K562 (cell line): ENCODE measurements at regions not wholly inside any gene's neighbourhood (a gene's known extent, or its start where the extent isn't known, plus 50 kb on each side); places are given as distances from the start of the nearest gene placed in this dataset.
A peak's percentile ranks its signal among the peaks of the same experiment; 100 is the strongest.

Experiments
- CBFA2T2 ChIP-seq: fragments of 450-650 bp; conservative IDR thresholded peaks from 2 replicates; pipeline ENCODE4 v1.6.1; 2017; ENCODE audit warnings: mild to moderate bottlenecking
- ELF1 ChIP-seq: fragments of 200-800 bp; sonication (Bioruptor generic); IDR thresholded peaks from 2 replicates; pipeline ENCODE4 v1.6.1; 2016; ENCODE audit warnings: missing genetic modification characterization, missing compliant biosample characterization
- GABPA ChIP-seq: fragments of 200-800 bp; sonication (Bioruptor generic); conservative IDR thresholded peaks from 2 replicates; pipeline ENCODE4 v1.6.1; 2016; ENCODE audit warnings: low read depth, missing genetic modification characterization, missing compliant biosample characterization
- GATA2 ChIP-seq: sonication (generic); formaldehyde crosslinking; IDR thresholded peaks from 2 replicates; pipeline ENCODE4 v1.4.0; 2020; ENCODE audit warnings: mild to moderate bottlenecking, missing genetic modification reagents
- GTF2E2 ChIP-seq: fragments of 200-800 bp; sonication (Bioruptor generic); IDR thresholded peaks from 2 replicates; pipeline ENCODE4 v1.6.1; 2016; ENCODE audit warnings: missing genetic modification characterization, missing compliant biosample characterization
- IRF2 ChIP-seq: sonication (generic); formaldehyde crosslinking; IDR thresholded peaks from 2 replicates; pipeline ENCODE4 v1.8.1; 2022; ENCODE audit warnings: mild to moderate bottlenecking, missing genetic modification reagents
- JUND ChIP-seq, 2 experiments: IDR thresholded peaks; 2 replicates in 1 of 2; 3 replicates in 1 of 2; pipeline ENCODE4 v1.6.1; 2011; ENCODE audit warnings: borderline replicate concordance in 2 of 2, low read depth in 2 of 2, low read length in 2 of 2, improper control_type of control experiment in 1 of 2, missing biosample characterization in 1 of 2, missing genetic modification characterization in 1 of 2, missing genetic modification reagents in 1 of 2
- KHSRP ChIP-seq: fragments of 450-650 bp; IDR thresholded peaks from 2 replicates; pipeline ENCODE4 v1.6.1; 2017
- NFYB ChIP-seq: IDR thresholded peaks from 2 replicates; pipeline ENCODE4 v1.6.1; 2011; ENCODE audit warnings: mild to moderate bottlenecking, moderate library complexity; ENCODE audit not compliant: insufficient read length; ENCODE audit errors: extremely low read depth
- RBM14 ChIP-seq: fragments of 200-400 bp; formaldehyde crosslinking; IDR thresholded peaks from 2 replicates; pipeline ENCODE4 v1.6.1; 2018; ENCODE audit warnings: low read depth, mild to moderate bottlenecking, low read length, moderate library complexity, borderline replicate concordance; ENCODE audit not compliant: insufficient read depth
- TAL1 ChIP-seq: fragments of 450-650 bp; IDR thresholded peaks from 2 replicates; pipeline ENCODE4 v1.6.1; 2016; ENCODE audit warnings: mild to moderate bottlenecking
- ZC3H11A ChIP-seq: IDR thresholded peaks from 2 replicates; pipeline ENCODE4 v1.6.1; 2012; ENCODE audit warnings: low read depth, low read length, improper control_type of control experiment
- ZKSCAN1 ChIP-seq: fragments of 150-350 bp; IDR thresholded peaks from 2 replicates; pipeline ENCODE4 v1.6.1; 2016; ENCODE audit warnings: low read depth, low read length
- ZNF224 ChIP-seq: sonication (generic); formaldehyde crosslinking; IDR thresholded peaks from 2 replicates; pipeline ENCODE4 v1.8.0; 2022; ENCODE audit warnings: mild to moderate bottlenecking, missing genetic modification reagents
- ZNF24 ChIP-seq: fragments of 450-650 bp; IDR thresholded peaks from 2 replicates; pipeline ENCODE4 v1.6.1; 2016
- ZNF384 ChIP-seq: IDR thresholded peaks from 2 replicates; pipeline ENCODE4 v1.6.1; 2012; ENCODE audit warnings: low read depth, low read length, improper control_type of control experiment
- ZNF764 ChIP-seq: fragments of 250-450 bp; sonication (Bioruptor Pico); IDR thresholded peaks from 2 replicates; pipeline ENCODE4 v1.4.0; 2020; ENCODE audit warnings: low read depth, mild to moderate bottlenecking, moderate library complexity
- TF ChIP-seq, protein P1 (sequence below): fragments of 450-650 bp; IDR thresholded peaks from 2 replicates; pipeline ENCODE4 v1.6.1; 2016
- TF ChIP-seq, protein P2 (sequence below), 2 experiments: fragments of 450-650 bp in 1 of 2; sonication (generic) in 1 of 2; formaldehyde crosslinking in 1 of 2; IDR thresholded peaks in 1 of 2; conservative IDR thresholded peaks in 1 of 2; 2 replicates each; pipeline versions ENCODE4 v1.6.1 to v1.8.1; 2016 to 2023; ENCODE audit warnings: mild to moderate bottlenecking in 2 of 2, moderate library complexity in 2 of 2, inconsistent platforms in 1 of 2, missing genetic modification reagents in 1 of 2
- TF ChIP-seq, protein P3 (sequence below): fragments of 450-650 bp; formaldehyde crosslinking; IDR thresholded peaks from 2 replicates; pipeline ENCODE4 v1.4.0; 2020; ENCODE audit warnings: mild to moderate bottlenecking, moderate library complexity
- TF ChIP-seq, protein P4 (sequence below): sonication (generic); formaldehyde crosslinking; IDR thresholded peaks from 2 replicates; pipeline ENCODE4 v1.4.0; 2020; ENCODE audit warnings: mild to moderate bottlenecking, missing genetic modification reagents
- TF ChIP-seq, protein P5 (sequence below): sonication (generic); formaldehyde crosslinking; IDR thresholded peaks from 2 replicates; pipeline ENCODE4 v1.8.0; 2022; ENCODE audit warnings: mild to moderate bottlenecking, missing genetic modification reagents

DNA sequence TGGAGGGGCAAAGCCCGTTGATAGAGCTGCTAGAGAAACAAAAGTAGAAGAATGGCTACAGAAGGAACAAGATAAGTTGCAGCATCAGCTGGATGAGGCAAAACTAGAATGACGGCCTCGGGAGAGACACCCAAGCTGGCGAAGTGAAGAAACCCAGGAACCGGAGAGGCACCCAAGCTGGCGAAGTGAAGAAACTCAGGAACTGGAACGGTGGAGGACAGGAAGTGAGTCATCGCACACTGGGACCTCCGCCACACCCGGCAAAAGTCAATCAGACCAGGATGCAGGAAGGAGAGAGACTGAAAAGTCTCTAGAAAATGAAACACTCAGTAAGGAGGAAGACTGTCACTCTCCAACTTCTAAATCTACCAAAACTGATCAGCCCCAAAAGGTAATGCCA lies 133.0 kb upstream of the NEBL start (continued):
- no peak for TF ChIP-seq ZNF764 (CRISPR knock-in tag)
- TF ChIP-seq, protein P1, sequence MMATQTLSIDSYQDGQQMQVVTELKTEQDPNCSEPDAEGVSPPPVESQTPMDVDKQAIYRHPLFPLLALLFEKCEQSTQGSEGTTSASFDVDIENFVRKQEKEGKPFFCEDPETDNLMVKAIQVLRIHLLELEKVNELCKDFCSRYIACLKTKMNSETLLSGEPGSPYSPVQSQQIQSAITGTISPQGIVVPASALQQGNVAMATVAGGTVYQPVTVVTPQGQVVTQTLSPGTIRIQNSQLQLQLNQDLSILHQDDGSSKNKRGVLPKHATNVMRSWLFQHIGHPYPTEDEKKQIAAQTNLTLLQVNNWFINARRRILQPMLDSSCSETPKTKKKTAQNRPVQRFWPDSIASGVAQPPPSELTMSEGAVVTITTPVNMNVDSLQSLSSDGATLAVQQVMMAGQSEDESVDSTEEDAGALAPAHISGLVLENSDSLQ = no peak
- TF ChIP-seq, protein P2, sequence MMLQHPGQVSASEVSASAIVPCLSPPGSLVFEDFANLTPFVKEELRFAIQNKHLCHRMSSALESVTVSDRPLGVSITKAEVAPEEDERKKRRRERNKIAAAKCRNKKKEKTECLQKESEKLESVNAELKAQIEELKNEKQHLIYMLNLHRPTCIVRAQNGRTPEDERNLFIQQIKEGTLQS (IDR thresholded peaks at IDR 0.05) = peak; percentile 50
- TF ChIP-seq, protein P2 (CRISPR knock-in tag; conservative IDR thresholded peaks at IDR 0.05) = no peak
- no peak for TF ChIP-seq GATA2 (CRISPR knock-in tag)
- no peak for TF ChIP-seq ZKSCAN1
- TF ChIP-seq, protein P3, sequence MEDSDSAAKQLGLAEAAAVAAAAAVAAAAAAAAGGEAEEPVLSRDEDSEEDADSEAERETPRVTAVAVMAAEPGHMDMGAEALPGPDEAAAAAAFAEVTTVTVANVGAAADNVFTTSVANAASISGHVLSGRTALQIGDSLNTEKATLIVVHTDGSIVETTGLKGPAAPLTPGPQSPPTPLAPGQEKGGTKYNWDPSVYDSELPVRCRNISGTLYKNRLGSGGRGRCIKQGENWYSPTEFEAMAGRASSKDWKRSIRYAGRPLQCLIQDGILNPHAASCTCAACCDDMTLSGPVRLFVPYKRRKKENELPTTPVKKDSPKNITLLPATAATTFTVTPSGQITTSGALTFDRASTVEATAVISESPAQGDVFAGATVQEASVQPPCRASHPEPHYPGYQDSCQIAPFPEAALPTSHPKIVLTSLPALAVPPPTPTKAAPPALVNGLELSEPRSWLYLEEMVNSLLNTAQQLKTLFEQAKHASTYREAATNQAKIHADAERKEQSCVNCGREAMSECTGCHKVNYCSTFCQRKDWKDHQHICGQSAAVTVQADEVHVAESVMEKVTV (CRISPR knock-in tag) = no peak
- TF ChIP-seq NFYB = no peak
- no peak for TF ChIP-seq ZC3H11A
- TF ChIP-seq ELF1 (tag) = no peak
- no peak for TF ChIP-seq ZNF24
- no peak for TF ChIP-seq ZNF384
- no peak for TF ChIP-seq RBM14
- TF ChIP-seq, protein P4, sequence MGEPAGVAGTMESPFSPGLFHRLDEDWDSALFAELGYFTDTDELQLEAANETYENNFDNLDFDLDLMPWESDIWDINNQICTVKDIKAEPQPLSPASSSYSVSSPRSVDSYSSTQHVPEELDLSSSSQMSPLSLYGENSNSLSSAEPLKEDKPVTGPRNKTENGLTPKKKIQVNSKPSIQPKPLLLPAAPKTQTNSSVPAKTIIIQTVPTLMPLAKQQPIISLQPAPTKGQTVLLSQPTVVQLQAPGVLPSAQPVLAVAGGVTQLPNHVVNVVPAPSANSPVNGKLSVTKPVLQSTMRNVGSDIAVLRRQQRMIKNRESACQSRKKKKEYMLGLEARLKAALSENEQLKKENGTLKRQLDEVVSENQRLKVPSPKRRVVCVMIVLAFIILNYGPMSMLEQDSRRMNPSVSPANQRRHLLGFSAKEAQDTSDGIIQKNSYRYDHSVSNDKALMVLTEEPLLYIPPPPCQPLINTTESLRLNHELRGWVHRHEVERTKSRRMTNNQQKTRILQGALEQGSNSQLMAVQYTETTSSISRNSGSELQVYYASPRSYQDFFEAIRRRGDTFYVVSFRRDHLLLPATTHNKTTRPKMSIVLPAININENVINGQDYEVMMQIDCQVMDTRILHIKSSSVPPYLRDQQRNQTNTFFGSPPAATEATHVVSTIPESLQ (CRISPR knock-in tag) = no peak
- TF ChIP-seq KHSRP = no peak
- TF ChIP-seq ZNF224 (CRISPR knock-in tag) = no peak
- no peak for TF ChIP-seq CBFA2T2
- peak; percentile 83 for TF ChIP-seq GABPA
- TF ChIP-seq, protein P5, sequence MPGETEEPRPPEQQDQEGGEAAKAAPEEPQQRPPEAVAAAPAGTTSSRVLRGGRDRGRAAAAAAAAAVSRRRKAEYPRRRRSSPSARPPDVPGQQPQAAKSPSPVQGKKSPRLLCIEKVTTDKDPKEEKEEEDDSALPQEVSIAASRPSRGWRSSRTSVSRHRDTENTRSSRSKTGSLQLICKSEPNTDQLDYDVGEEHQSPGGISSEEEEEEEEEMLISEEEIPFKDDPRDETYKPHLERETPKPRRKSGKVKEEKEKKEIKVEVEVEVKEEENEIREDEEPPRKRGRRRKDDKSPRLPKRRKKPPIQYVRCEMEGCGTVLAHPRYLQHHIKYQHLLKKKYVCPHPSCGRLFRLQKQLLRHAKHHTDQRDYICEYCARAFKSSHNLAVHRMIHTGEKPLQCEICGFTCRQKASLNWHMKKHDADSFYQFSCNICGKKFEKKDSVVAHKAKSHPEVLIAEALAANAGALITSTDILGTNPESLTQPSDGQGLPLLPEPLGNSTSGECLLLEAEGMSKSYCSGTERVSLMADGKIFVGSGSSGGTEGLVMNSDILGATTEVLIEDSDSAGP (CRISPR knock-in tag) = no peak
- TF ChIP-seq IRF2 = no peak
- no peak for TF ChIP-seq GTF2E2 (tag)
- TF ChIP-seq TAL1 = no peak
- TF ChIP-seq JUND (IDR thresholded peaks at IDR 0.05; ENCODE audit: borderline replicate concordance, low read depth, low read length) = peak; percentile 86
- TF ChIP-seq JUND (tag; IDR thresholded peaks at IDR 0.05; ENCODE audit: borderline replicate concordance, low read depth, low read length) = peak; percentile 39; the same call in 1 of the 3 replicates
